NB4 (cell line): ENCODE measurements at regions not wholly inside any gene's neighbourhood (a gene's known extent, or its start where the extent isn't known, plus 50 kb on each side); places are given as distances from the start of the nearest gene placed in this dataset.

Source experiments
- CTCF ChIP-seq: IDR thresholded peaks from one replicate; pipeline ENCODE4 v1.5.1; 2012; ENCODE audit warnings: low read depth, low read length
- MYC ChIP-seq: IDR thresholded peaks from 2 replicates; pipeline ENCODE4 v1.6.1; 2011; ENCODE audit warnings: low read depth, low read length
- POLR2A ChIP-seq: IDR thresholded peaks from 2 replicates; pipeline ENCODE4 v1.6.1; 2011; ENCODE audit warnings: mild to moderate bottlenecking; ENCODE audit not compliant: insufficient read length; ENCODE audit errors: extremely low read depth
- TF ChIP-seq, protein P1 (sequence below): IDR thresholded peaks from 2 replicates; pipeline ENCODE4 v1.6.1; 2011; ENCODE audit warnings: low read depth, low read length

DNA sequence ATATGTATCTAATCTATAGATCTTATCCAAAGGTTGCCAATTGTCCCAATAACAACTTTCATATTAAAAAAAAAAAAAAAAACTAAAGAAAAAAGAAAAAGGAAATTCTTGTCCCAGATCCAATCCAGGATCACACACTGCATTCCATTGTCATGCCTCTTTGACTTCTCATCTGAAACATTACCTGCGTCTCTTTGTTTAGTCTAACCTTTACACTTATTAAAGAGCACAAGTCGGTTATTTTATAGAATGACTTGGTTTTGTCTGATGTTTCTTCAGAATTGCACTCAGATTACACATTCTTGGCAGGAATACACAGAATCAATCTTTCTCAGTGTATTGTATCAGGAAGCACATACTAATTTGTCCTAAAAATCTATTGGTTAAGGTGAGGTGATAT lies 392.5 kb upstream of the KLHL29 start:
- TF ChIP-seq CTCF (no peak), POLR2A (no peak), MYC (no peak)
- TF ChIP-seq, protein P1, sequence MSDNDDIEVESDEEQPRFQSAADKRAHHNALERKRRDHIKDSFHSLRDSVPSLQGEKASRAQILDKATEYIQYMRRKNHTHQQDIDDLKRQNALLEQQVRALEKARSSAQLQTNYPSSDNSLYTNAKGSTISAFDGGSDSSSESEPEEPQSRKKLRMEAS, result no peak
